ENCODE measurements at regions not wholly inside any gene's neighbourhood (a gene's known extent, or its start where the extent isn't known, plus 50 kb on each side); places are given as distances from the start of the nearest gene placed in this dataset.
"Not testable (repeated sequence)": the region's sequence is repeated elsewhere in the genome, so short reads cannot be mapped to it uniquely, and the experiment has no call there.

DNA sequence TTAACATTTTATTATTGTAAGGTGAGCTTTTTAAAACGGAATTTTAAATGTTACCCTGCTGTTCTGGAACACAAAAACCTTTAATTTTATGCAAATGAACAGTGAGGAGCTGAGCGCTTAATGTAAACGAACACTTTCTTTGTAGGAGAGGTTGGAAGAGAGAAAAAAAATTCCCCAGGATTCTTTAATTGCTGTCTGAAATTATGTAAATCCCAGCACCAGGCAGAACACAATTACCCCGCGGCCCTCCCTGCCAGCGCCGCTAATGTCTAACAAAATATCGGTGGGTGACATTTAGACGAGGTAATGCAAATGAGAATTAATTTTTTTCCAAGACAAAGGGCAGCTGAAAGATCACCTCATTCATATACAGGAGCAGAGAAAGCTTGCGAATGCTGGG lies 143.4 kb upstream of the MVB12B start:
- Mint-ChIP-seq H3K36me3 (no peaks in the 10 kb centered on the region), H3K27me3 (peaks cover 49% of the 10 kb centered on the region), H3K27ac (no peak overlapping the region), H3K4me3 (no peak overlapping the region), H3K9me3 (peaks cover 5% of the 10 kb centered on the region), H3K4me1 (no peaks in the 10 kb centered on the region)
- POLR2A ChIA-PET = no interaction called here
- no peak for ATAC-seq (ENCODE audit: low read depth)
- DNase-seq = no peak

DNA sequence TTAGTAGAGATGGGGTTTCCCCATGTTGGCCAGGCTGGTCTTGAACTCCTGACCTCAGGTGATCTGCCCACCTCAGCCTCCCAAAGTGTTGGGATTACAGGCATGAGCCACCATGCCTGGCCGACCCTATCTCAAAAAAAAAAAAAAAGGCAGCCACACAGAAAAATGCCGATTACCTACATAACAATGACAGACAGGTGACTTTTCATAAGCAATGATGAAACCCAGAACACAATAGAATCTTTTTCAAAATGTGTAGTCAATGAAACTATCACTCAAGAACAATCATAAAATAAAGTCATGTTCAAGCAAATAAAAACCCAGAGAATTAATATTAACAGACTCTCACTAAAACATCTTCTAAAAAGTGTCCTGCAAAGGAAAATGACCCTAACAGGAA lies 135.6 kb upstream of the MVB12B start:
- POLR2A ChIA-PET; ATAC-seq (ENCODE audit: low read depth); DNase-seq; H3K4me1 Mint-ChIP-seq; H3K27ac Mint-ChIP-seq; H3K4me3 Mint-ChIP-seq; H3K9me3 Mint-ChIP-seq; H3K36me3 Mint-ChIP-seq: not testable (repeated sequence)
- H3K27me3 Mint-ChIP-seq = peaks cover 40% of the 10 kb centered on the region

GRCh38 chr9:126198854-126199253 lies 127.8 kb upstream of the MVB12B start:
- Mint-ChIP-seq H3K4me1 (no peaks in the 10 kb centered on the region), H3K4me3 (no peak overlapping the region), H3K27ac (no peak overlapping the region), H3K27me3 (peaks cover 55% of the 10 kb centered on the region), H3K9me3 (peaks cover 3% of the 10 kb centered on the region), H3K36me3 (no peaks in the 10 kb centered on the region)
- no peak for ATAC-seq (ENCODE audit: low read depth)
- POLR2A ChIA-PET = no interaction called here
- no peak for DNase-seq

DNA sequence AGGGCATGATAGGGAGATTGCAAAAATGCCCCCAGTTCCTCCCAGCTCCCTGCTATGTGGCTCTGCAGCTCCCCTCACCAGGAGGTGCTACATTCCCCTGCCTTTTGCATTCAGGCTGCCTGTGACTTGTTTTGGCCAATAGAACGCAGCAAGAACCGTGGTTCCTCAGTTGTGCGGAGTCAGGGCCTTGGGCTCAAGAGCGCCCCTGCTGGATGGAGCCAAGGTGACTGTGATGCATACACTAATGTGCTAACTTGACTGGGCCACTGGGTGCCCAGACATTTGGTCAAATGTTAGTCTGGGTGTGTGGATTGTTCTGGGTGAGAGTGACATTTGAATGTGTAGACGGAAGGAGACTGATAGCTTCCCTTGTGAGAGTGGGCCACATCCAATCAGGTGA lies 123.3 kb upstream of the MVB12B start:
- DNase-seq = no peak

GRCh38 chr9:126204197-126204596 lies 122.4 kb upstream of the MVB12B start:
- H3K27me3 Mint-ChIP-seq = peaks cover 26% of the 10 kb centered on the region
- no peak for DNase-seq
- no peak overlapping the region for H3K4me3 Mint-ChIP-seq
- H3K9me3 Mint-ChIP-seq = peaks cover 3% of the 10 kb centered on the region
- ATAC-seq (ENCODE audit: low read depth) = no peak
- no peaks in the 10 kb centered on the region for H3K36me3 Mint-ChIP-seq
- H3K4me1 Mint-ChIP-seq = no peaks in the 10 kb centered on the region
- no peak overlapping the region for H3K27ac Mint-ChIP-seq
- POLR2A ChIA-PET = no interaction called here

More for the DNA sequence above, 123.3 kb upstream of the MVB12B start:
- Mint-ChIP-seq H3K4me1 (no peaks in the 10 kb centered on the region), H3K9me3 (peaks cover 3% of the 10 kb centered on the region), H3K27me3 (peaks cover 27% of the 10 kb centered on the region), H3K4me3 (no peak overlapping the region), H3K27ac (no peak overlapping the region), H3K36me3 (no peaks in the 10 kb centered on the region)
- ATAC-seq (ENCODE audit: low read depth) = no peak
- POLR2A ChIA-PET = no interaction called here

DNA sequence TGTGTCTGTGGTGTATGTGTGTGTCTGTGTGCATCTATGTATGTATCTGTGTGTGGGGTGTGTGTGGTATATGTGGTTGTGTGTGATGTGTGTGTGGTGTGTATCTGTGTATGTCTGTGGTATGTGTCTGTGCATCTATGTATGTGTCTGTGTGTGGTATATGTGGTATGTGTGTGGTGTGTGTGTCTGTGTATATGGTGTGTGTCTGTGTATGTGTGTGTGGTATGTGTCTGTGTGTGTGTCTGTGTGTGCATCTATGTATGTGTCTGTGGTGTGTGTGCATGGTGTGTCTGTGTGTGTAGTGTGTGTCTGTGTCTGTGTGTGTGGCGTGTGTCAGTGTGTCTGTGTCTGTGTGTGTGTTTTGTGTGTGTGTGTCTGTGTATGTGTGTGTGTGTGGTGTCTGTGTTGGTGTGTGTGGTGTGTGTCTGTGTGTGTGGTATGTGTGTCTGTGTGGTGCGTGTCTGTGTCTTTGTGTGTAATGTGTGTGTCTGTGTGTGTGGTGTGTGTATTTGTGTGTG lies 121.9 kb upstream of the MVB12B start:
- peaks cover 3% of the 10 kb centered on the region for H3K9me3 Mint-ChIP-seq
- ATAC-seq (ENCODE audit: low read depth) = no peak
- no peaks in the 10 kb centered on the region for H3K4me1 Mint-ChIP-seq
- H3K27ac Mint-ChIP-seq = no peak overlapping the region
- no peak for DNase-seq
- POLR2A ChIA-PET = no interaction called here
- no peaks in the 10 kb centered on the region for H3K36me3 Mint-ChIP-seq
- H3K4me3 Mint-ChIP-seq = no peak overlapping the region
- H3K27me3 Mint-ChIP-seq = peaks cover 24% of the 10 kb centered on the region

DNA sequence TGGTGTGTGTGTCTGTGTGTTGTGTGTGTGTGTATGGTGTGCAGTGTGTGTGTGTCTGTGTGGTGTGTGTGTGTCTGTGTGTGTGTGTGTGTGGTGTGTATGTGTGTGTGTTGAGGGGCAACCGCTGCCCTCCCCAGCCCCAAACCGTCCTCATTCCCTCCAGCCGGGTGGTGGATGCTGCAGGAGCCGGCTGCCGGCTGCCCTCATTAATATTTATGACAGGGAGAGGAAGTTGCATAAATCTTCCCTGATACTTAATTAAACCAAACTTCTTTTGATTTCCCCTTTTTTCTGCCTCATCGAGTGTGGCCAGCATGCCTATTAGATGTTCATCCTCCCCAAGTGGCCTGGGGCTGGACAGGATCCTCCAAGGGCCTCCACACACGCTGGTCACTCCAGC lies 121.4 kb upstream of the MVB12B start:
- Mint-ChIP-seq H3K9me3 (peaks cover 3% of the 10 kb centered on the region), H3K27me3 (peaks cover 24% of the 10 kb centered on the region), H3K36me3 (no peaks in the 10 kb centered on the region), H3K4me1 (no peaks in the 10 kb centered on the region), H3K27ac (no peak overlapping the region), H3K4me3 (no peak overlapping the region)
- ATAC-seq (ENCODE audit: low read depth) (no peak), DNase-seq (no peak)
- POLR2A ChIA-PET = no interaction called here

GRCh38 chr9:126205845-126206498 lies 120.7 kb upstream of the MVB12B start:
- H3K4me3 Mint-ChIP-seq = no peak overlapping the region

GRCh38 chr9:126207256-126207655 lies 119.4 kb upstream of the MVB12B start:
- H3K4me1 Mint-ChIP-seq = no peaks in the 10 kb centered on the region
- POLR2A ChIA-PET = no interaction called here
- DNase-seq (no peak), ATAC-seq (ENCODE audit: low read depth) (no peak)
- H3K27me3 Mint-ChIP-seq = peaks cover 14% of the 10 kb centered on the region
- H3K27ac Mint-ChIP-seq = no peak overlapping the region
- H3K4me3 Mint-ChIP-seq = no peak overlapping the region
- H3K36me3 Mint-ChIP-seq = no peaks in the 10 kb centered on the region
- no peaks in the 10 kb centered on the region for H3K9me3 Mint-ChIP-seq

More at GRCh38 chr9:126205845-126206498, 120.7 kb upstream of the MVB12B start:
- H3K4me1 Mint-ChIP-seq = no peaks in the 10 kb centered on the region
- H3K27ac Mint-ChIP-seq = no peak overlapping the region
- DNase-seq (no peak), ATAC-seq (ENCODE audit: low read depth) (no peak)
- no peaks in the 10 kb centered on the region for H3K36me3 Mint-ChIP-seq
- H3K27me3 Mint-ChIP-seq = peaks cover 18% of the 10 kb centered on the region
- no peaks in the 10 kb centered on the region for H3K9me3 Mint-ChIP-seq
- POLR2A ChIA-PET = no interaction called here

GRCh38 chr9:126208216-126208758 lies 118.3 kb upstream of the MVB12B start:
- Mint-ChIP-seq H3K27ac (no peak overlapping the region), H3K4me3 (no peak overlapping the region), H3K36me3 (no peaks in the 10 kb centered on the region), H3K27me3 (peaks cover 13% of the 10 kb centered on the region), H3K4me1 (no peaks in the 10 kb centered on the region), H3K9me3 (no peaks in the 10 kb centered on the region)
- DNase-seq = no peak
- no peak for ATAC-seq (ENCODE audit: low read depth)
- POLR2A ChIA-PET = no interaction called here

GRCh38 chr9:126211441-126212074 lies 115.1 kb upstream of the MVB12B start:
- no peak overlapping the region for H3K4me3 Mint-ChIP-seq
- ATAC-seq (ENCODE audit: low read depth) (no peak), DNase-seq (no peak)
- no peak overlapping the region for H3K27ac Mint-ChIP-seq
- peaks cover 32% of the 10 kb centered on the region for H3K27me3 Mint-ChIP-seq
- no peaks in the 10 kb centered on the region for H3K36me3 Mint-ChIP-seq
- H3K4me1 Mint-ChIP-seq = no peaks in the 10 kb centered on the region
- peaks cover 10% of the 10 kb centered on the region for H3K9me3 Mint-ChIP-seq
- POLR2A ChIA-PET = no interaction called here

DNA sequence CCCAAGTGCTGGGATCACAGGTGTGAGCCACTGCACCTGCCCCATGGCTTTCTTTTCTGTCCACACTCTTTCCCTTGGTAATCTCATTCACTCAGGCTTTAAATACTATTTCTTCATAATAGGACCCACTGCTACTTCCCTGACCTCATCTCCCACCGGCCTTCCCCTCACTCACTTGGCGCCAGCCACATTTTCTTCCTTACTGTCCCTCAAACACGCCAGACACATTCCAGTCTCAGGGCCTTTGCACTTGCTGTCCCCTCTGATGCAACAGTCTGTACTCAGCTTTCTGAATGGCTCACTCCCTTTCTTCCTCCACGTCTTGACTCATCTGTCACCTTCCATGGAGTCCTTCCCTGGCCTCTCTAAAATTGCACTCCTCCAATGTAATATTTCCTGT lies 111.1 kb upstream of the MVB12B start:
- DNase-seq = no peak
- no peak overlapping the region for H3K4me3 Mint-ChIP-seq
- H3K9me3 Mint-ChIP-seq = peaks cover 10% of the 10 kb centered on the region
- POLR2A ChIA-PET = no interaction called here
- no peak for ATAC-seq (ENCODE audit: low read depth)
- no peaks in the 10 kb centered on the region for H3K36me3 Mint-ChIP-seq
- H3K27me3 Mint-ChIP-seq = peaks cover 35% of the 10 kb centered on the region
- no peak overlapping the region for H3K27ac Mint-ChIP-seq
- H3K4me1 Mint-ChIP-seq = no peaks in the 10 kb centered on the region

GRCh38 chr9:126216826-126217225 lies 109.8 kb upstream of the MVB12B start:
- Mint-ChIP-seq H3K36me3 (no peaks in the 10 kb centered on the region), H3K27ac (no peak overlapping the region), H3K4me3 (no peak overlapping the region), H3K9me3 (peaks cover 10% of the 10 kb centered on the region), H3K4me1 (no peaks in the 10 kb centered on the region), H3K27me3 (peaks cover 49% of the 10 kb centered on the region)
- POLR2A ChIA-PET = no interaction called here
- no peak for DNase-seq
- ATAC-seq (ENCODE audit: low read depth) = no peak

DNA sequence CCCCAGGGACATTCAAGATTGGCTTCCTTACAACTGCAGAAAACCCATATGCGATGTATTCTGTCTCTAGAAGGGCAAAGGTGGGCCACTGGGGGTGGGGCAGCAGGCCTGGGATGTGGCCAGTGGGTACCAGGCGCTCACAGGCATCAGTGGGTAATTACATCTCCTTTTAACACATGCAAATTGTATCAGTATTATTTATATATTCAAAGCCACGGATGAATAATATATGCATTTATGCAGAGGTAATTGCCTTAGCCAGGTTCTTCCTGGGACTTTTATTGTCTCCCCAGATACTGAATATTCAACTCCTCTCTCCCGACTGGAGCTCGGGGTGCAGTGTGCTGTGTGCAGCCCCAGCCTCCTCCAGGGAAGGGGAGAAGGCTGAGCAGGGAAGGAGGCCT lies 109.4 kb upstream of the MVB12B start:
- POLR2A ChIA-PET = no interaction called here
- peaks cover 10% of the 10 kb centered on the region for H3K9me3 Mint-ChIP-seq
- no peak overlapping the region for H3K4me3 Mint-ChIP-seq
- no peak overlapping the region for H3K27ac Mint-ChIP-seq
- H3K27me3 Mint-ChIP-seq = peaks cover 53% of the 10 kb centered on the region
- DNase-seq (no peak), ATAC-seq (ENCODE audit: low read depth) (no peak)
- H3K4me1 Mint-ChIP-seq = no peaks in the 10 kb centered on the region
- no peaks in the 10 kb centered on the region for H3K36me3 Mint-ChIP-seq

Measured in activated naive CD8-positive, alpha-beta T cell treated with anti-CD3 and anti-CD28 coated beads, Interleukin-2, amount 10 ng/mL, durations not matched to agents 7 days and 5 days (primary cell).